ENCODE measurements at regions not wholly inside any gene's neighbourhood (a gene's known extent, or its start where the extent isn't known, plus 50 kb on each side); places are given as distances from the start of the nearest gene placed in this dataset.

- DNase-seq (ENCODE audit: low read depth) = no peak
These were observed 173.3 kb downstream of the KCNE4 start for GRCh38 chr2:223225266-223225665.

DNA sequence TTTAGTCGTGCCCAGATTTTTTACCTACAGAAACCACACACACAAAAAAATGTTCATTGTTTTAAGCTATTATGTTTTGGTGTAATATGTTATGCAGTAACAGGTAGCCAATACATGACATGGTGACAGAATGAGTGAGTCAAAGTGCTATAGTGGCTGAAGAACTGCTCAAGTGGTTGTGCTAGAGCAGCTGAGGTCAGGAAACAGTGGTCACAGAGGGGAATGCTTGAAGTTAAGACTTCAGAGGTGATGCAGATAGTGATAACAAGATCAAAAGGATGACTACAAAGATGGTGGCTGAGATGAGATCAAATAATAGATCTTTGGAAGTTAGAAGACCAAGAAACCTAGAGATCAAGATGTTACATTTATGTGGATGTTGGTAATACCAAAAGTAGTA is 174.3 kb downstream of the KCNE4 start:
- no peak for DNase-seq (ENCODE audit: low read depth)

DNA sequence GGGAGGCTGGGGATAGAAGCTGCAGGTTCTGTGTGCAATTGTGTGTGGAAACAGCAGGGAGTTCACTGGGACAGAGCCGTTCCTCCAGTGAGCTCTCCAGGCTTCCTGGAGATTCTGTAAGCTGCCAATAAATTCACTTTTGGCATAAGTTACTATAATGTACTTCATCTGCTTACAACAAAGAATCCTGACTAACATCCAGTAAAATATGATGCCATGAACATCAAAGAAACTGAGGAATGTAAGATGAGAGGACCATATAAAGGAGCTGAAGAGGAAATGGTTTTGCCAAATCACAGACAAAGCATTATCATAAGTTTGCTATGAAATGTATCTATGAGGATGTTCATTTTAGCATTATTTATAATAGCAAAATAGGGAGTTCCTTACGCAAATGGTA is 175.3 kb downstream of the KCNE4 start:
- DNase-seq (ENCODE audit: low read depth) = no peak

DNA sequence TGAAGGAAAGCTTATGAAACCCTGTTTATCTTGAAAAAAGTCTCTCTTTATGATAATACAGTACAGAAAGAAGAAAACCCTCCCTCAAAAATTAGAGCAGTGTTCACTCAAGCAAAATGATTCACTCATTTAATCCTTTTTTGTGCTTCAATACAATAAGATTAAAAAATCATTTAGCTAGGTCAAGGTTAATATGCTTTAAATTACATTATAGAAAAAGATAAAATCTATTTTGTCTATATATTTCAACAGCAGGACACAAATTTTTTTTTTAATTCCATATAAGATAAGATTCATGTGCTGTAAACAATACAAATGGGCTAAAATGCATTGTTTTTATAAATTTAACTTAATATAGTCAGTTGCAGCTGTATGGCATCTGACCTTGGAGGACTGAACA is 176.9 kb downstream of the KCNE4 start:
- no peak for DNase-seq (ENCODE audit: low read depth)

- no peak for DNase-seq (ENCODE audit: low read depth)
These were observed 178.4 kb downstream of the KCNE4 start for GRCh38 chr2:223230352-223230751.

- no peak for DNase-seq (ENCODE audit: low read depth)
These were observed 180.3 kb downstream of the KCNE4 start for GRCh38 chr2:223232285-223232684.

GRCh38 chr2:223232896-223233295 is 180.9 kb downstream of the KCNE4 start:
- no peak for DNase-seq (ENCODE audit: low read depth)

GRCh38 chr2:223235986-223236385 is 184.0 kb downstream of the KCNE4 start:
- no peak for DNase-seq (ENCODE audit: low read depth)

DNA sequence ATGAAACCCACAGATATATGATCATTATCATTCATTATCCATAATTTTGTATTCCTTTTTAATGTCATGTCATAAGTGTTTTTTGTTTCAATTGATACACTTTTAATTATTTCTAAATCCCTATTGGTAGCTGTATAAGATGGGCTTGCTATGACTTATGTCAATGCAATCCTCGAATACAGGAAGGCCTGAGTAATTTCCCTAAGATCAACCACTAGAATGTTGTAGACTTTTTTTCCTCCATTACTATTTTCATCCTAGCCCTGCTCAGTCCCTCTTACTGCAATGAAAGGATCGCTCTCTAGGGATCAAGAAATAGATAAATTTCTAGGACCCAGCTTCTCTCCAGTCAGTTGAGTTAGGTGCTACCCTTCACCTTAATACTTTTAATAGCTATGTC is 186.3 kb downstream of the KCNE4 start:
- no peak for DNase-seq (ENCODE audit: low read depth)

DNA sequence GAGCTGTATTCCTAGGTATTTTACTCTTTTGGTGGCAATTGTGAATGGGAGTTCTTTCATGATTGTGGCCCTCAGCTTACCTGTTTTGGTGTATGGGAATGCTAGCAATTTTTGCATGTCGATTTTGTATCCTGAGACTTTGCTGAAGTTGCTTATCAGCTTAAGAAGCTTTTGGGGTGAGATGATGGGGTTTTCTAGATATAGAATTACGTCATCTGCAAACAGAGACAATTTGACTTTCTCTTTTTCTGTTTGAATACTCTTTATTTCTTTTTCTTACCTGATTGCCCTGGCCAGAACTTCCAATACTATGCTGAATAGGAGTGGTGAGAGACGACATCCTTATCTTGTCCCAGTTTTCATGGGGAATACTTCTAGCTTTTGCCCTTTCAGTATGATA is 191.2 kb downstream of the KCNE4 start:
- no peak for DNase-seq (ENCODE audit: low read depth)

GRCh38 chr2:223247136-223247535 is 195.1 kb downstream of the KCNE4 start:
- no peak for DNase-seq (ENCODE audit: low read depth)

- no peak for DNase-seq (ENCODE audit: low read depth)
These were observed 199.8 kb downstream of the KCNE4 start for GRCh38 chr2:223251656-223252229.

DNA sequence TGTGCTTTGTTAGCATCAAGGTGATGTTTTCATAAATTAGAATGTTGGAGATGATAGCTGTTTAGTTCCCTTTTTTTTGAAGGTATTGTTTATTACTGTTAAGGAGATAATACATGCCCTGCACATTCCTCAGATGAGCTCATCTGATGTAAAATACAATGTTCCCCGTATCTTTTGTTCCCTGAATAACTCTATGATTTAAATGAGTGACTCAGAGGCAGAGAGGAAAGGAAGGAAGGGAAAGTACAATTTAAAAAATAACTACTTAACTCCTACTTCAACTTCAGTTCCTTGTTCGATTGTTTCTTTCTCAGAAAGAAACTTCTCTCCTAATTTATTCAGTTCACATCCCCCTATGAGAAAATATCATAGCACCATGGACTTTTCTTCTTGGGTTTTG is 208.7 kb downstream of the KCNE4 start:
- DNase-seq (ENCODE audit: low read depth) = no peak

- DNase-seq (ENCODE audit: low read depth) = no peak
These were observed 211.0 kb downstream of the KCNE4 start for GRCh38 chr2:223262946-223263345.

GRCh38 chr2:223264541-223265193 is 212.7 kb downstream of the KCNE4 start:
- no peak for DNase-seq (ENCODE audit: low read depth)

GRCh38 chr2:223267160-223267951 is 215.4 kb downstream of the KCNE4 start:
- DNase-seq (ENCODE audit: low read depth) = no peak

GRCh38 chr2:223269386-223269785 is 217.4 kb downstream of the KCNE4 start:
- no peak for DNase-seq (ENCODE audit: low read depth)

DNA sequence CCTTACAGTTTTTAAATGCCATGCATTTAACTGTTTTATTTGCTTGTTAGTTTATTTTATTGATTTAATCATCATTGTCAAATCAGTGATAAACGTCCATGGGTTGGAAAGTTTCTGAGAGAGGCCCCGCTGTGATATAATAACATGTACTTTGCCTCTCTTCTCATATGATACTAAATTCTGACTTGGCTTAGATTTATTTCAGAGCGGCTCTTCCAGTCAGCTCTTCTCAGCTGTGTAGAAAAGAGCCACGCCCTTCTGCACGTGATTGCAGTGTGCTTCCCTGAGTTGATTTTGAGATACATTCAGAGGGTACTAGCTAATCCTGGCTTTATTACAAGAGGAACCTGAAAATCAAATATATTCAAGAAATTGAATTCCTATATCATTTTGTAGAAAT is 218.6 kb downstream of the KCNE4 start:
- no peak for DNase-seq (ENCODE audit: low read depth)

DNA sequence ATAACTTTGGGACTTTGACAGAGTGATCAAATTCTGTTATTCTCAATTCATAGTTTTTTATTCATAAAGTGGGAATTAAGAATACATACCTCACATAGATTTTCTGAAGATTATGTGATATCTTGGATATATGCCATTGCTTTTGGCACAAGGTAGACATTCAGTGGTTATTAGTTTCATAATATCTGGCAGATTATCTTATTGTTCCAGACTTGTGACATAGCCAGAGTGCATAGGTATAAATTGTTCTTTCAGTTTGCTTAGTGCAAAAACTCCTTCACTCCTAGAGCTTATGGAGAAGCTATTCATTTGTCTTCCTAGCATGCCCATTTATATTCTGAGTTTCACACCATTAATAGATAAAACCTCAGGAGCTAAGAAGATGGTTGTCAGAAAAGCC is 222.0 kb downstream of the KCNE4 start:
- no peak for DNase-seq (ENCODE audit: low read depth)

DNA sequence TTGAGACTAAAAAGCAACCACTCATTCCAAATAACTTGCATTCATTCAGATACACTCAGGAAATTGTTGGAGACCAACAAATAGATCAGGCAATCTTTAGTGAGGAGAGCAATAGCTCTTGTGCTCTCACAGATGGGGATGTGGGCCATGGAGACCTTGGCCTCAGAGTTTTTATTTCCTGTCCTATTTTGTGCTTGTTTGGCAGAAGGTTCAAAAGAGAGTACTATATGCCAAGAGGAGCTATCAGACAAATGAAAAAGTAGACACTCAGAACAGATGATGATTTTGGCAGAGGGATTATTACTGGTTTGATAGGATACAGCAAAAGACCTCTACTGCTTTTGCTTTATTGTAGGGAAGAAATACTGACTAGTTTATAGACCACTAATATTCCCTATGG is 230.2 kb downstream of the KCNE4 start:
- DNase-seq (ENCODE audit: low read depth) = no peak

- no peak for DNase-seq (ENCODE audit: low read depth)
These were observed 231.3 kb downstream of the KCNE4 start for GRCh38 chr2:223283329-223283728.

DNA sequence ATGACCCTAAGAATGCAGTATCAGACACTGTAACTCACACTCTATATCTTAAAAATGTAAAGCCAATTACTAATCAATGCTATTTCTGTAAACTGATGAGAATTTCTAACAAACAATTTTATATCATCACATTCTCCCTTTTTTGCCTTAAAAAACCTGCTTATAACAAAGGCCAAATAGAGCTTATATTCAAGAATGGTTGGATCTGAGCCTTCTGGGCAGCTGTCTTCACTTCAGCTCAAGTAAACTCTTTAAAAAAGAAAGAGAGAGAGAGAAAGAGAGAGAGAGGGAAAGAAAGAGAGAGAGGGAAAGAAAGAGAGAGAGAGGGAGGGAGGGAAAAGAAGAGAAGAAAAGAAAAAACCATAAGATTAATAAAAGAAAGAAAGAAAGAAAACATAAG is 231.8 kb downstream of the KCNE4 start:
- no peak for DNase-seq (ENCODE audit: low read depth)
